ENCODE measurements at regions not wholly inside any gene's neighbourhood (a gene's known extent, or its start where the extent isn't known, plus 50 kb on each side); places are given as distances from the start of the nearest gene placed in this dataset.
A peak's percentile ranks its signal among the peaks of the same experiment; 100 is the strongest.

GRCh38 chr3:177812492-177812891 is 615.2 kb upstream of the TBL1XR1 start:
- Histone ChIP-seq H3K36me3 (no peaks in the 10 kb centered on the region), H3K4me1 (peaks cover 20 to 50% (median 36%) of the 10 kb centered on the region in 4 donors), H3K27ac (replicated peaks in 1 of 4) (no peak overlapping the region), H3K27me3 (no peaks in the 10 kb centered on the region), H3K9me3 (no peaks in the 10 kb centered on the region), H3K4me3 (no peak overlapping the region)
- TF ChIP-seq CTCF (IDR thresholded peaks at IDR 0.05) (no peak), POLR2A (IDR thresholded peaks at IDR 0.05; ENCODE audit: low read depth) (no peak), POLR2AphosphoS5 (IDR thresholded peaks at IDR 0.05) (no peak), EP300 (IDR thresholded peaks at IDR 0.05) (no peak)
- 84% methylated on average over 5 of the region's 5 CpGs for whole genome bisulfite sequencing
- intact Hi-C loops (cut with DNase I): no loop called here
- no peak for DNase-seq (ENCODE audit: extremely low spot score)

- H3K36me3 ChIP-seq: no peaks in the 10 kb centered on the region
- peaks cover 20 to 51% (median 36%) of the 10 kb centered on the region in 4 donors for H3K4me1 ChIP-seq
- TF ChIP-seq EP300 (IDR thresholded peaks at IDR 0.05) (no peak), POLR2AphosphoS5 (IDR thresholded peaks at IDR 0.05) (peak in 1 of 2 donors; percentile 25), POLR2A (IDR thresholded peaks at IDR 0.05; ENCODE audit: low read depth) (no peak), CTCF (IDR thresholded peaks at IDR 0.05) (no peak)
- no peaks in the 10 kb centered on the region for H3K9me3 ChIP-seq
- DNase-seq (ENCODE audit: extremely low spot score): no peak
- no peak overlapping the region for H3K4me3 ChIP-seq
- H3K27ac ChIP-seq (replicated peaks in 1 of 4): no peak overlapping the region
- intact Hi-C loops (cut with DNase I): no loop called here
- no peaks in the 10 kb centered on the region for H3K27me3 ChIP-seq
- WGBS: 60% methylated on average over 3 of the region's 3 CpGs
Measured at GRCh38 chr3:177813322-177813721, 616.0 kb upstream of the TBL1XR1 start.

GRCh38 chr3:177816667-177817208 is 619.5 kb upstream of the TBL1XR1 start:
- Histone ChIP-seq H3K9me3 (no peaks in the 10 kb centered on the region), H3K4me1 (peaks cover 17 to 44% (median 35%) of the 10 kb centered on the region in 4 donors), H3K36me3 (no peaks in the 10 kb centered on the region), H3K4me3 (no peak overlapping the region), H3K27ac (replicated peaks in 1 of 4) (peak overlapping the region; percentile 12 to 46 (median 30)), H3K27me3 (no peaks in the 10 kb centered on the region)
- intact Hi-C loops (cut with DNase I): no loop called here
- WGBS: 45% methylated on average over 6 of the region's 6 CpGs
- DNase-seq (ENCODE audit: extremely low spot score): no peak
- TF ChIP-seq POLR2A (IDR thresholded peaks at IDR 0.05; ENCODE audit: low read depth) (no peak), POLR2AphosphoS5 (IDR thresholded peaks at IDR 0.05) (peak; percentile 38 to 52)

- DNase-seq (ENCODE audit: extremely low spot score): no peak
- Histone ChIP-seq H3K4me3 (no peak overlapping the region), H3K9me3 (no peaks in the 10 kb centered on the region), H3K27me3 (no peaks in the 10 kb centered on the region), H3K36me3 (no peaks in the 10 kb centered on the region), H3K27ac (replicated peaks in 1 of 4) (no peak overlapping the region), H3K4me1 (peaks cover 17 to 48% (median 39%) of the 10 kb centered on the region in 4 donors)
- intact Hi-C loops (cut with DNase I): no loop called here
- 100% methylated on average over 2 of the region's 2 CpGs for WGBS
- TF ChIP-seq POLR2AphosphoS5 (IDR thresholded peaks at IDR 0.05) (no peak), CTCF (IDR thresholded peaks at IDR 0.05) (no peak), POLR2A (IDR thresholded peaks at IDR 0.05; ENCODE audit: low read depth) (no peak), EP300 (IDR thresholded peaks at IDR 0.05) (no peak)
Measured at GRCh38 chr3:177817751-177818150, 620.5 kb upstream of the TBL1XR1 start.

- TF ChIP-seq POLR2AphosphoS5 (IDR thresholded peaks at IDR 0.05) (no peak), EP300 (IDR thresholded peaks at IDR 0.05) (no peak), POLR2A (IDR thresholded peaks at IDR 0.05; ENCODE audit: low read depth) (no peak), CTCF (IDR thresholded peaks at IDR 0.05) (no peak)
Measured at GRCh38 chr3:177818712-177819240, 621.5 kb upstream of the TBL1XR1 start.

More at GRCh38 chr3:177818712-177819240, 621.5 kb upstream of the TBL1XR1 start:
- H3K4me1 ChIP-seq: peaks cover 20 to 51% (median 44%) of the 10 kb centered on the region in 4 donors
- no peaks in the 10 kb centered on the region for H3K36me3 ChIP-seq
- H3K27ac ChIP-seq (replicated peaks in 1 of 4): no peak overlapping the region
- intact Hi-C loops (cut with DNase I): no loop called here
- no peaks in the 10 kb centered on the region for H3K9me3 ChIP-seq
- DNase-seq (ENCODE audit: extremely low spot score): no peak
- WGBS: 75% methylated on average over 2 of the region's 2 CpGs
- no peak overlapping the region for H3K4me3 ChIP-seq
- no peaks in the 10 kb centered on the region for H3K27me3 ChIP-seq
